ENCODE measurements at regions not wholly inside any gene's neighbourhood (a gene's known extent, or its start where the extent isn't known, plus 50 kb on each side); places are given as distances from the start of the nearest gene placed in this dataset.

- DNase-seq (ENCODE audit: low read depth, low spot score) (no peak), ATAC-seq (no peak)
- H3K9me3 ChIP-seq (ENCODE audit: control insufficient read depth, insufficient read depth, low read depth, low read length), result no peaks in the 10 kb centered on the region
- ChIA-PET POLR2A (no interaction called here), CTCF (no interaction called here)
- no peak overlapping the region for H3K27ac ChIP-seq (ENCODE audit: low read length)
- no peaks in the 10 kb centered on the region for H3K4me1 ChIP-seq (ENCODE audit: control insufficient read depth, insufficient read depth, low read length)
- TF ChIP-seq POLR2AphosphoS5 (IDR thresholded peaks at IDR 0.05; ENCODE audit: low read depth, low read length) (no peak), SIN3A (IDR thresholded peaks at IDR 0.05; ENCODE audit: borderline replicate concordance, insufficient read depth, low read depth, low read length) (no peak), REST (IDR thresholded peaks at IDR 0.05; ENCODE audit: insufficient read depth in 1 of 2, low read depth in 2 of 2, low read length in 1 of 2) (no peak), CTCF (IDR thresholded peaks at IDR 0.05) (no peak), TCF7L2 (IDR thresholded peaks at IDR 0.05; ENCODE audit: low read depth, low read length) (no peak)
- no peaks in the 10 kb centered on the region for H3K36me3 ChIP-seq (ENCODE audit: control insufficient read depth, insufficient read depth, low read length)
- in situ Hi-C loops (cut with HindIII; ENCODE audit: low pct_unique_long_range_greater_than_20kb, low sequenced_read_pairs) (no loop called here), intact Hi-C loops (cut with micrococcal nuclease; ENCODE audit: unreplicated experiment) (no loop called here)
- no TSS peak for BruUV-seq (replicated peaks)
- no peak overlapping the region for H3K4me3 ChIP-seq (ENCODE audit: low read depth in 2 of 2, low read length in 2 of 2)
- no peaks in the 10 kb centered on the region for H3K27me3 ChIP-seq (ENCODE audit: control insufficient read depth, insufficient read depth, low read length)
Observed at GRCh38 chr6:14724549-14724948, 521.3 kb upstream of the JARID2 start.

GRCh38 chr6:14726816-14727493 is 518.9 kb upstream of the JARID2 start:
- ATAC-seq (no peak), DNase-seq (ENCODE audit: low read depth, low spot score) (no peak)
- Histone ChIP-seq H3K9me3 (ENCODE audit: control insufficient read depth, insufficient read depth, low read depth, low read length) (no peaks in the 10 kb centered on the region), H3K27me3 (ENCODE audit: control insufficient read depth, insufficient read depth, low read length) (no peaks in the 10 kb centered on the region), H3K4me1 (ENCODE audit: control insufficient read depth, insufficient read depth, low read length) (no peaks in the 10 kb centered on the region), H3K4me3 (ENCODE audit: low read depth in 2 of 2, low read length in 2 of 2) (no peak overlapping the region), H3K36me3 (ENCODE audit: control insufficient read depth, insufficient read depth, low read length) (no peaks in the 10 kb centered on the region), H3K27ac (ENCODE audit: low read length) (no peak overlapping the region)
- intact Hi-C loops (cut with micrococcal nuclease; ENCODE audit: unreplicated experiment), result no loop called here
- TF ChIP-seq SIN3A (IDR thresholded peaks at IDR 0.05; ENCODE audit: borderline replicate concordance, insufficient read depth, low read depth, low read length), result no peak
- TF ChIP-seq TCF7L2 (IDR thresholded peaks at IDR 0.05; ENCODE audit: low read depth, low read length), result no peak
- no peak for TF ChIP-seq POLR2AphosphoS5 (IDR thresholded peaks at IDR 0.05; ENCODE audit: low read depth, low read length)
- no peak for TF ChIP-seq REST (IDR thresholded peaks at IDR 0.05; ENCODE audit: insufficient read depth in 1 of 2, low read depth in 2 of 2, low read length in 1 of 2)
- TF ChIP-seq CTCF (IDR thresholded peaks at IDR 0.05), result no peak
- in situ Hi-C loops (cut with HindIII; ENCODE audit: low pct_unique_long_range_greater_than_20kb, low sequenced_read_pairs), result no loop called here
- no TSS peak for BruUV-seq (replicated peaks)
- CTCF ChIA-PET, result no interaction called here
- POLR2A ChIA-PET, result no interaction called here
